ENCODE measurements at regions not wholly inside any gene's neighbourhood (a gene's known extent, or its start where the extent isn't known, plus 50 kb on each side); places are given as distances from the start of the nearest gene placed in this dataset.

GRCh38 chr1:8259498-8260290 is 58.2 kb upstream of the SLC45A1 start (continued):
- TF ChIP-seq CREB3 (CRISPR knock-in tag; IDR thresholded peaks at IDR 0.05) (no peak), MIER3 (CRISPR knock-in tag; IDR thresholded peaks at IDR 0.05; ENCODE audit: borderline replicate concordance) (no peak), NFKB2 (CRISPR knock-in tag; IDR thresholded peaks at IDR 0.05; ENCODE audit: borderline replicate concordance) (no peak), MBD4 (IDR thresholded peaks at IDR 0.05; ENCODE audit: borderline replicate concordance, low read length) (peak; percentile 21; the same call in 1 of the 2 replicates), NFKBIZ (CRISPR knock-in tag; IDR thresholded peaks at IDR 0.05) (no peak; the same call in none of the 2 replicates), TBX3 (IDR thresholded peaks at IDR 0.05; ENCODE audit: borderline replicate concordance) (no peak), ATF4 (CRISPR knock-in tag; IDR thresholded peaks at IDR 0.05) (peak in 1 of 2 experiments; percentile 24; a peak in 1 of 4 replicates), ZNF558 (CRISPR knock-in tag; IDR thresholded peaks at IDR 0.05; ENCODE audit: borderline replicate concordance) (no peak), BCLAF1 (IDR thresholded peaks at IDR 0.05) (no peak), ZNF562 (CRISPR knock-in tag; IDR thresholded peaks at IDR 0.05; ENCODE audit: borderline replicate concordance) (no peak), CERS6 (CRISPR knock-in tag; IDR thresholded peaks at IDR 0.05) (no peak), ZNF431 (CRISPR knock-in tag; IDR thresholded peaks at IDR 0.05; ENCODE audit: borderline replicate concordance, low read depth) (no peak), ZFP36L2 (CRISPR knock-in tag; IDR thresholded peaks at IDR 0.05) (0 out of 2 replicates have a peak, but pooled peaks have one; percentile 49), SKI (IDR thresholded peaks at IDR 0.05; ENCODE audit: partially characterized antibody) (peak; percentile 59), DNMT3B (CRISPR knock-in tag; conservative IDR thresholded peaks at IDR 0.05) (no peak), ZNF703 (CRISPR knock-in tag; IDR thresholded peaks at IDR 0.05; ENCODE audit: borderline replicate concordance) (no peak; the same call in 1 of the 2 replicates), ZFYVE20 (CRISPR knock-in tag; IDR thresholded peaks at IDR 0.05; ENCODE audit: borderline replicate concordance, low read depth) (no peak), ZNF12 (CRISPR knock-in tag; IDR thresholded peaks at IDR 0.05) (0 out of 2 replicates have a peak, but pooled peaks have one; percentile 30), TARDBP (CRISPR knock-in tag; IDR thresholded peaks at IDR 0.05) (peak; percentile 15; the same call in 1 of the 2 replicates), TEF (CRISPR knock-in tag; IDR thresholded peaks at IDR 0.05) (peak; percentile 88), SMAD1 (CRISPR knock-in tag; IDR thresholded peaks at IDR 0.05; ENCODE audit: borderline replicate concordance, low read depth) (no peak), ZNF816 (CRISPR knock-in tag; IDR thresholded peaks at IDR 0.05; ENCODE audit: borderline replicate concordance) (0 out of 2 replicates have a peak, but pooled peaks have one; percentile 32), RCOR2 (CRISPR knock-in tag; IDR thresholded peaks at IDR 0.05) (peak; percentile 40; the same call in 1 of the 2 replicates)
